SIG-M5 treated with dmso at 0.1 percent for 504 hours (cell line): ENCODE measurements at regions not wholly inside any gene's neighbourhood (a gene's known extent, or its start where the extent isn't known, plus 50 kb on each side); places are given as distances from the start of the nearest gene placed in this dataset.
"Not testable (repeated sequence)": the region's sequence is repeated elsewhere in the genome, so short reads cannot be mapped to it uniquely, and the experiment has no call there.

ENCODE experiments used
- DNase-seq: peaks from one replicate; lab custom pipeline; 2025; ENCODE audit not compliant: unreplicated experiment; lab: John Stamatoyannopoulos, UW

DNA sequence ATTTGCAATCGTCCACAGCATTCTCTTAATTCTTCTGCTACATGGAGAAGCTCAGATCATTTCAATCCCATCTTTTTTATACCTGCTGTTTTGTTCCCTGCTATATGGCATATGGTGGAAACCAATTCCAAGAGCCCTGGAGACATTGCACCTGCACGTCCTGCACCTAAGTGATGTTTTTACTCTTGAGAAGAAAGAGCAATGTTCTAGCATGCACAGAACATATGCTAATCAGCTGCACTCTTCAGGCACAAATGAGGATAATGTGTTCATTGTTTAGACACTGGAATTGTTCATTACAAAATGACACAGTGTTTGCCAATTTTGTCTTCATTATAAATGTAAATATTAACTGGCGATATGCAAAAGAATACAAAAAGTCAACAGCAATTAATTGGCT, 935.8 kb downstream of the TLE4 start:
- no peak for DNase-seq

DNA sequence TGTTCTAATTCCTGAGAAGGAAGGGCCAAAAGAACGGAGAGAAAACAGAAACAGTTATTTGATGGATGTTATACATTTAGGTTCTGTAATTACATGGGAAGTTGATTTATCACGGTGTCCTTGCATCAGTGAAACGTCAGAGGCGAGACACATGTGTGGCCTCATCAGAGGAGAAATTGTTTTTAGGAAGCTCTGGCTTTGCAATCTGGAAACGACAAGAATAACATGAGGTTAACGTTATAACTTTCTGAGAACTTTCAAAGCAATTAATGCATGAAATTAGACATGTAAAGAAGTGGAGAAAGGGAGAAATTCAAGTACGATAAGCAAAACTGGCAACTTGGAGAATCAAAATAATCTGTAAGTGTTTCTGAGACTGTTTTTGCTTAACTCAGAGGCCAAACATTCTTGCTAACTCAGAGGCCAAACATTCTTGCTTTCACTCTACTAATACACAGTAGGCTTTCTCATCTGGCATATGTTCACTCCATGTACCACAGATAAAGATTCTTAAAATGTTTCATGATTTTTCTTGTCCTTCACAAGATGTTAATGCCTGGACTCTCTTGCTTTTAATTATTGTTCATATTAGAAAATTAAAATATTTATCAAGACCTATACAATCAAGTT, 933.0 kb downstream of the TLE4 start:
- DNase-seq = no peak

DNA sequence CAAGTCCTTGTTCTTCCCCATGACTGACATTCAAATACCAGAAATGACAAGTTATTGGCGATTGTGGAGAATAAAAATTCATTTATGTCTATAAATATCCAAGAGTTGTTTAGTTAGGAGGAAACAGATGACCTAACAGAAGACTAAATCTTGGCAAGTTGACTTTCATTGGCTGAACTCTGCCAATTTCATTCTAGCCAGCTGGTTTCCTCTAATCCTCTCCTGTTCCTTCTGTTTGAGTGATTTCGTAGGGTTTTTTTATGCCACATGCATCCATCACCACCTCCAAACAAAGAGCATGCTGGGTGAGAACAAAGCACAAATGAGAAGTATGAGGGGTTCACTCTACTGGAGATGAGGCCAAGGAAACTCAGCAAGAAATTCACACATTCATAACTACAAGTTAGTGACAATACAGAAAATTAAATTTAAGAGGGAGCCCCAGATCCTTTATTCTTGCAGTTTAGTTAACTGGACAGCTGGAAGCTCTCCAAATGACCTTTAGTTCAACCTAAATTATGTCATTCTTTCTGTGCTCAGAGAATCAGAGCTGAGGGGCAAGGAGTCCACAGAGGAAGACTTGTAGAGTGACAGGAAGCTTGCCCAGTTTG, 932.0 kb downstream of the TLE4 start:
- no peak for DNase-seq

DNA sequence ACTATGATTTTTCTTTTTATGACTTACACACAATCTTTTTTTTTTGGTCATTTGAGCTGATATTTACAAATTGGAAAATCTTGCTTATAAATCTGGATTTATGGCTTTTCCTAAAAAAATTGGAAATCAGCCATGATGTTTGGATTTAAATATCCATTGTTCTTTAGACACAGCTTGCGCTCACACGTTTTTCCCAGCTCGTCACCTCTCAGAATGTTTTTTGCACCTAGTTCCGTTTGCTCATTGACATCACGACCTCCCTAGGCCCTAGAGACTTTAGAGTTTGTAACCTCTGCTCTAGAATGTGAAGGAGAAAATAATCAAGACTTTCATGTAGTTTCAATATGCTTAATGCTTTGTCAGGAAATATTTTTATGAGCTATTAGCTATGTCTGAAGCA, 930.5 kb downstream of the TLE4 start:
- DNase-seq = no peak

DNA sequence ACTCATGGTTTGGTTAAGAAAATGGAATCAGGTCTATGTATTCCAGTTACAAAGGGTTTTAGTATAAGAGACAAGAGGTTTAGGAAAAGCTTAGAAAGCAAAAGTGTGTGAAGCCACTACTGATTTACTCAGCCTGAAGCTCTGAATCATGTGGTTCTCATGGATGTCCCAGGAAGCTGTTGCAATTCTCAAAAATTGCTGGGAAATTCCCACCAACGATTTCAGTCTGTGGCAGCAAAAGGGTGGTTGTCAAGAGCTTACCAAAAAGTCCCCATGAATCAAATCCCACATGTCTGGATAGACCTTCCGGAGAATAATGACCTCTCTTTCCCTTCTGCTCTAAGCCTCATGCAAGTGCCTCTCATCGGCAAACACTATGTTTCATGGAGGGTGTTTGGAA, 929.9 kb downstream of the TLE4 start:
- no peak for DNase-seq

DNA sequence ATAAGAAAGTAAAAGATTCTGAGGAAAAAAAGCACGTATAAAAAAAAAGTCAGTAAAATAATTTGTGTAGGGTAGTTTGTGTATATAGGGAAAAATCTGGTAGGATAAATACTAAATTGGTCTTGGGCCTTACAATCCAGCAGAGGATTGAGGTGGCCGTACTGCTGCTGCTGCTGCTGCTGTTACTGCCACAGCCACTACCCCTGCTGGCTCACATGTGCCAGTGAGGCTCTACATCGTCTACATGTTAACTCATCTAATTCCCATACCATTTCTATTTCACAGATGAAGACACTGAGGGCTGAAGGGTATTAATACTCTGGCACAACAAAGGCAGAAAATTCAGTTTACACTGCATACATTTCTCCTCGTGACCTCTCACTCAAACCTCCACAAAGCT, 928.5 kb downstream of the TLE4 start:
- DNase-seq = no peak

DNA sequence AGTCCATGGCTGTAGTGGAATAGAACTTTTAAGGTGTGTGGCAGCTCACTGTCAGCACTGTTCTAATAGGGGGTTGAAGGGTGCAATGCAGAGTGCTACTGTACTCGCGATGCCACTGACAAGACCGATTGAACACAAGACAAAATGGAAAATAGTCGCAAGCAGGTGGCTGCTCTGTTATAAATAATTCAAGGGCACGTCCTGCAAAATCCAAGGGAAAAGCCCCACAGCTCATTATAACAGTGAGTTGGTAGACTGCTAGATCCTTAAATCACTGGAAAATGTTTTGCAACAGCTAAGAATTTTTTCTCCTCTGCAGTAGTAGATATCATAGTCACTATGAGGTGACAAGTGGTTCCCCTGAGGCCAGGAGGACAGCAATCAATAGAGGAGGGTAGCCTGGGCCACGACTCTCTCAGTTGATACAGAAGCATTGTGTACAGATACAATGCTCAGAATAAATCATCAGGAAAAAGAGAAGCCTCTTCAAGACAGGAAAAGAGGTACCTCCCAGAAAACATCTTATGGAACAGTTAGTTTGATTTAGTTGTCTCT, 926.3 kb downstream of the TLE4 start:
- DNase-seq = no peak

DNA sequence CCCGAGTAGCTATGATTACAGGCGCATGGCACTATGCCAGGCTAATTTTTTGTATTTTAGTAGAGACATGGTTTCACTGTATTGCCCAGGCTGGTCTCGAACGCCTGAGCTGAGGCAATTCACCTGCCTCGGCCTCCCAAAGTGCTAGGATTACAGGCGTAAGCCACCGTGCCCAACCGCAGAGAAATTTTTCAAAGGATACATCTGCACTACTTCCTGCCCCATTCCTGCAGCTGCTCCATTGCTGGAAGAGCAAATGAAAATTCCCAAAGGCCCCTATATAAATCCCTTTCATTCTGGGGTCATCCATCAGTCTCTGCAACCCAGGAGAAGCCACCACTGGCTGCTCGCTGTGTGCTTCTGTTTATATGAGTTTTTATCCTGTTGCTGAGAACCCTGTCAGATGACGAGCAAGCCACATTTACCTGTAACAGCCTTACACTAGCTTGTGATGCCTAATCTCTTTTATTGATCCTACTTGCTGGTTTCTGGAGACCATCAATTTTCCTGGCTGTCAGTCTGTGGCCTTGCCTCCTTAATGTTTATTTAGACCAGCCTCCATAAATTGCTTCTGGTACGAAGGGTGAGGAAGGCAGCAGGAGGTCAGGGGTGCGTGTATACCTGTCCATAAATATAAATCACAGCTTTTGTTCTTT, 925.3 kb downstream of the TLE4 start:
- DNase-seq = no peak

DNA sequence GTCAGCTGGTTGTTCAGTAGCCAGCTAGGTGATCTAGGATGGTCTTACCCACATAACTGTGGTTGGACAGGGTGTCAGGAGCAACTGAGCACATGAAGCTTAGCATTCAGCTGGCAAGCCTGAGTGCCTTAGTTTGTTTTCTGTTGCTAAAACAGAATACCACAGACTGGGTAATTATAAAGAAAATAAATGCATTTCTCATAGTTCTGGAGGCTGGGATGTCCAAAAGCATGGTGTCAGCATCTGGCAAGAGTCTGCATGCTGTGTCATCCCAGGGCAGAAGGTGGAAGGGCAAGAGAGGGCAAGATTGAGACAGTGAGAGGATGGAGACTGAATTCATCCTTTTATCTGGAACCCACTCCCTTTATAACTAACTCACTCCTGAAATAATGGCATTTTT, 921.5 kb downstream of the TLE4 start:
- no peak for DNase-seq

DNA sequence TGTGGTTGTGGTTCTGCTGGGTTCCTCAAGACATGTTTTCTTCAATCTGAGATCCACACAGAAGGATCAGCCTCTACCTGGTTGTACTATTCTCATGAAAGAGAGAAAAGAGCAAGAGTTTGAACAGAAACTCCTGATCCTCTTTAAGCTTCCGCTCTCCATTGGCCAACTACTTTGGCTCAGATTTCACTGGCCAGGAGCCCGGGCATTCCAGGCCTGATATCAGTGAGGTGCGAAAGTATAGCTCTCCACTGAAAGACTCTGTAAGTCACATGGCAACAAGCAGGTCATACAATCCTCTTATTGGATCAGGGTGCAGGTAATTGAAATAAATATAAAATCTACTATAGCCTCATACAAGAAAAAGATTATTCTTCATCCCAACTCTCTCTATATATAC, 920.5 kb downstream of the TLE4 start:
- DNase-seq = no peak

DNA sequence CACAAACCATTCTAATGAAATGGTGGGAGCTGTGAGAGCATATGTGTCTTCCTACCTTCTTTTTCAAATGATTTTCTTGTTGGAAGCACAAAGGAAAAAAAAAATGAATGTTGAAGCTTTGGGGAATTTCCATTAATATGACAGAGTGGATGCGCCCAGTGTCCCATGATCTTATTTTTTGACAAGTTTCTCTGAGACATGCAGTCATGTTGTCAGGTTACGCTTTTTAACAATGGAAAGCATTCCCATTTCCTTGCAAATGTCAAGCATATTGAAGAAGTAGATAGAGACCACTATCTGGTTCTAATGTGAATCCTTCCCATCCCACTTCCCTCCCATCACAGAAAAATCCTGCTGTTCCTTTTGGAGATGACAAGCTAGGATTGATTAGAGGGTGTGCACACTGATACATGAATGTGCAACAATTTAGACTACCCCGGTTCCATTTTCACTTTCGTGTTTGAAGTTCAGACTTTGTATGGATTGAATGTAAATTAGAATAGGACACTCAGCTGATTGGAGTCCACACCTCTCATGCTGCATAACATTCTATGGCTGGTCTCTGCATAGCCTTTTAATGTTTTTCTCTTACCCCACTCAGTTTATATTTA, 919.4 kb downstream of the TLE4 start:
- DNase-seq = no peak

DNA sequence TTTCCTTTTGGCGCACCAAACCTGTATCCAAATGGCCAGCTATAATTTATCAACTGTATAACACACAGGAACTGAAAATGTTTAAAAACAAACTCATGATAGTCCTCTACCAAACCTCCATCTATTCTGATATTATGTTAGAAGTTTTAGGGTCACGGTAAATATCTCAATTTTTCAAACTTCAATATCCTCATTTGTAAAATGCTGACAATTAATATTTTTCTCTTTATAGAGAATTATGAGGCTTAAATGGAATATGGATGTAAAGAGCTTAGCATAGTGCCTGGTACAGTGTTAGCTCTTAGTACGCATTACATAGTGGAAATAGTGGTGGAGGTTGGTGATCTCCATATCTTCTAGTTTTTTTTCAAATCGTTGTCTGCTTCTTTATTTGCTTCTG, 917.6 kb downstream of the TLE4 start:
- DNase-seq = no peak

DNA sequence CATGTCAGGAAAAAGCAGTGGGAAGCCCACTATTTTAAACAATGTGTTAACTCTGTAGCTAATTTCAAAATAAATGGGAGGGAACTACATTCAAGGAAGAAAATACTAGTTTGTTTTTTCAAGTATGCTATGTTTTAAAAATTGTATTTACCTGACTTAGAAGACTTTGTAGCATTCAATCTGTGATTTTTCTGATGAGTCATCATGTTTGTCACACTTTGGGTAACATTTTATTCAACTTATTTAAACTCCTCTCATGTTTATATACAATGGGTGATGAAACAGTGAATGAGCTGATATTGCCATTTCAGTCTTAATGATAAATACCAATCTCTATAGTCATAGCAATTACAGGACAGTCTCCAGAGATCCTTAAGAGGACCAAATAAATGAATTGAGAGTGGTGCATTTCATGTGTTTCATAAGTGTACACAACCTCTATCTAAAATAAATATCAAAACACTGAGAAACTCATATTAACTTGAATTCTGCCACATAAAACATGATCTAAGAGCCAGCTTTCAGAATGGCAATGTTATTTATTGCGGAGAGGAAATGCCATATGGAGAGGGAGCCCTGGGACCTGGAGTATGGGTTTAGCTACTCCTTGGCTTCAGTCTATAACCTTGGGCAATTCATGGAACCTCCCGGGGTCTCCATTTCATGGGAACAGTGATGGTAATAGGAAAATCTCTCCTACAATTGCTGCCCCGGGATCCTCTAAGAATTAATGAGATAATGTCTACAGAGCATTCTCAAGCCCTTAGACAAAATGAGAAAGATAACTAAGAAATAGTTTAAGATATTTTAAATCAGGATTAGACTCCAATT, 913.9 kb downstream of the TLE4 start:
- DNase-seq = no peak

DNA sequence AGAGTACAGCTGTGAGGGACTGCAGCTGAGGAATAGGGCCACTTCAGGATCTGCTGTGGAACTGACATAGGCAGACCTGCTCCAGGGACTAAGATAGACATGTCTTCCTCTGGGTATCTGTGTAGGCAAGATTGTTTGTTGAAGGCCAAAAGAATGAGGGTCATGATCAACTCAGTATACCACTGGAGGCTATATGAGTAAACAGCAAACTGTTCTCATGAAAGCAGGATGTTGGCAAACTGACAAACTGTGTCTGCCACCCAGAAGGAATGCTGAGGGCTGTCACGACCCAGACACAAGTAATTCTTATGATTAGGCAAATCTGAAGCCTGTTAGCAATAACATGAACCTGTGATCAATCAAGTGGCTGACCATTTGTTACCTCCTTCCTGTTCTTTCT, 910.5 kb downstream of the TLE4 start:
- DNase-seq = not testable (repeated sequence)

DNA sequence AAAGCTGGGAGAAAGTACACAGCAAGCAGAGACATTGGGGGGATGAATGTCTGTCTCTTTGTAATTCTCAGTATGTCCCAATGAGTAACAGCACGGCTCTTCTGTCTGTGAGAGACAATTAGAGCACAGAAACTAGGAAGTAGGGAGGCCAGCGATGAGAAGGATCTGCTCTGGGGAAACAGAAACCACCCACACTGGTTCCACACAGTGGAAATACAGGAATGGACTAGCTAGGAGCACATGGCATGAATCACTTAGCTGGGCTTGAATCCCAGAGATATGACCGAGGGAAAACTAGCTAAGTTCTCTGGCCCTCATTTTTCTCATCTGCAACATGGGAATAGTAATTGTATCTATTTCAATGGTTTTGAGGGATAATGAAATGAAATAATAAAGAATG, 895.9 kb downstream of the TLE4 start:
- no peak for DNase-seq

DNA sequence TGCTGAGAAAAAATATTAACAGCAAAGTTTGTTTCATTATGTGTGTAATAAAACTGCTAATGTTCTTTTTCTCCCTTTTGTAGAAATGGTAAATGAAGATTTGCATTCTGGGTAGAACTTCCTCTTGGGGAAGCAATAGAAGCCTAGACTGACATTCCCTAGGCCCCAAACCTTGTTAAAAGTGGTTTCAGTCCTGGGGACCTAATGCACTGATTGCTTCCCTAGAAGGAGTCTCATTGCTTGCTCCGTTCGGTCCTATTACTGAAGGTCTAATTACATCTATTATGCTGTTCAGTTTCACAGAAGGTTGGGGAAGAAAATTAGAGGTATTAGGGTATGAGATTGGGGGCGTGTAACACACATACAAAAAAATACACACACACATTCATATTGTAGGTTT, 893.8 kb downstream of the TLE4 start:
- no peak for DNase-seq

DNA sequence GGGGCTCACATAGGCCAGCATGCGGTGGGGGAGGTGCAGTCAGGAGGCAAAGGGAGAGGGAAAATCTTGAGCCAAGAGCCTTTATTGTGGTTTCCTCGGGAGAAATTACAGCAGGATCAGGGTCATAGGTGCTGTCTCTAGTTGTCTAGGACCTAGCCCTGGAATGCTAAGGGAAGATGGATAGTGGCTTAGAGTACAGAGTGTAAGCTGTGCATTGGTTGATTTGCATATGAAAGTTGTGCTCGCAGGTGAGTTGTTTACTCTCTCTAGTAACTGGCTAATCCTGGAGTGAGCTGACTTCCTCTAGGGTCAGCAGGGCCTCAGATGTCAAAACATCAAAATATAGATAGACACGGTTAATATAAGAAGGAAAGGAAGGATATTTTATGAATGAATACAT, 877.7 kb downstream of the TLE4 start:
- DNase-seq = no peak

DNA sequence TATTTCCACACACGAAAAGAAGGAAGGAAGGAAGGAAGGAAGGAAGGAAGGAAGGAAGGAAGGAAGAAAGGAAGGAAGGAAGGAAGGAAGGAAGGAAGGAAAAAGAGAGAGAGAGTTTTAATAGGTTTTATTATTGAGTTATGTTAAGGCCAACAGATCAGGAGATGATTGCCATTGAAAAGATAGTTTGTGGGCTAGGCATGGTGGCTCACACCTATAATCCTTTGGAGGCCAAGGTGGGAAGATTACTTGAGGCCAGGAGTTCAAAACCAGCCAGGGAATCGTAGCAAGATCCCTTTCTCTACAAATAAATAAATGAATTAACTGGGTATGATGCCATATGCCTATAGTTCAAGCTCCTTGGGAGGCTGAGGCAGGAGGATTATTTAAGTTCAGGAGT, 877.2 kb downstream of the TLE4 start:
- DNase-seq = no peak

DNA sequence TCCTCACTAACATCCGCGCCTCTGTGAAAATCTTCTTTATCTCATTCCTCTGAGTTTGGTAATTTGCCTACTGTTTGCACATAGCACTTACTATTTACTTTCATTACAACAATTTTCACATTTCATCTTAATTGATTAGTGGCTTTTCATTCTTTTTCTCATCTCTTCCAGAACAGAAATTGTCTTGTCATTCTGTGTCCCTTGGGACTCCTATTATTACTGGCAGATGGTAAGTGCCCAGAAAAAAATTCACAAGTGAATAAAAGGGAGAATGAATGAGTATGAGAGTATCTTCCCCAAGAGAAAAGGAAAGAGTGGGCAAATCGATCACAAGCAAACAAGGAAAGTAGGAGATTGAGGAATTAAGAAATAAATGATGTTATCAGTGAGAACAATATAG, 876.1 kb downstream of the TLE4 start:
- no peak for DNase-seq

DNA sequence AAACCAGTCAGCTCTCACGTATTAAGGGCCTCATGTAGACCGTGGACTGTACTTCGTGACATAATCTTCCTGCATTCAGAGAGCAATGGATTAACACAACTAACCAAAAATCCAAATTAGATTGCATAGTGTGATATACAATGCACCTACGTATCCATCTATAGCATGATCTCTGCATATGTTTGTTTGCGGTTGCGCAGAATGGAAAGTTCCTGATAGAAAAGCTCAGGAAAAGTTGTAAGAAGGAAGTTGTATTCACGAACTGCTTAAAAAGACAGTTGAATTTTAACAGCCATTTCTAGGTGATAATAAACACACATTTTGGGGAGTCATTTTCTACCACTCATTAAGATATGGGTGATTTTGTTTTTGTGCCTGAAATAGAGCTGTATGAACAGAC, 869.0 kb downstream of the TLE4 start:
- no peak for DNase-seq

DNA sequence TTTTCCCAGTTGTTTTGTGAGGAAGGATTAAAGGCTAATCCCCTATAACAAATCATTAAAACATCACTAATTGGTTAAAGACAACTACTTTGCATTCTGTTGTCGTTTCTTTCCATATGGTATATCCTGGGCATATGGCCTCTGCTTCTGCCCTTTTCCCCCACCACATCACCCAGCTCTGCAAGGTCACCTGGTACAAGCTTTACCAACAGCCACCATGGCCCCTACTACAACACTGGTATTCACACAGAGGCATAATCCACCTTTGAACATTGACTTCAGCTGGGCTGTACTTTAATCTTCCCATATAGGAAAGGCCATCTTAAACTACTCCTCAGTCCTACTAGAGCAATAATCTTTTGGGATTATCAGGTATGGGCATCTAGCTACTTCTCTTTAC, 866.1 kb downstream of the TLE4 start:
- no peak for DNase-seq
